ENCODE measurements at regions not wholly inside any gene's neighbourhood (a gene's known extent, or its start where the extent isn't known, plus 50 kb on each side); places are given as distances from the start of the nearest gene placed in this dataset.

GRCh38 chr7:153948060-153948459 is 104.1 kb upstream of the DPP6 start:
- Histone ChIP-seq H3K56ac (ENCODE audit: extremely low read depth, insufficient read depth, low read length) (no peak overlapping the region), H4K91ac (ENCODE audit: insufficient read depth, low read depth, low read length) (no peak overlapping the region), H3K4me2 (ENCODE audit: low read depth, low read length) (no peak overlapping the region), H2AFZ (replicated peaks; ENCODE audit: low read length, poor library complexity) (no peak overlapping the region), H2AK9ac (replicated peaks; ENCODE audit: low read depth, low read length, poor library complexity) (no peak overlapping the region), H3K23ac (ENCODE audit: low read depth, low read length) (no peak overlapping the region), H3K4me3 (ENCODE audit: insufficient read depth, low read depth, low read length) (no peak overlapping the region), H4K5ac (ENCODE audit: low read depth, low read length) (no peak overlapping the region), H2BK20ac (ENCODE audit: low read depth, low read length) (no peak overlapping the region), H3K4ac (ENCODE audit: low read depth, low read length) (no peak overlapping the region), H2BK5ac (ENCODE audit: low read depth, low read length, poor library complexity, severe bottlenecking) (no peak overlapping the region), H3K18ac (ENCODE audit: low read depth, low read length) (no peak overlapping the region), H3K9ac (ENCODE audit: low read depth, low read length) (no peak overlapping the region), H2AK5ac (ENCODE audit: low read depth, low read length) (no peak overlapping the region), H3K79me1 (ENCODE audit: low read depth in 1 of 2, low read length in 2 of 2) (no peaks in the 10 kb centered on the region), H3K9me3 (ENCODE audit: control insufficient read depth, insufficient read depth, low read length) (peaks cover 29% of the 10 kb centered on the region), H2BK15ac (ENCODE audit: low read depth, low read length) (no peak overlapping the region), H3K14ac (replicated peaks; ENCODE audit: low read depth, low read length) (no peak overlapping the region), H3K36me3 (ENCODE audit: control insufficient read depth, insufficient read depth, low read length) (no peaks in the 10 kb centered on the region), H3K27me3 (ENCODE audit: control insufficient read depth, insufficient read depth, low read length) (no peaks in the 10 kb centered on the region), H3K27ac (ENCODE audit: insufficient read depth, low read length) (no peak overlapping the region), H4K20me1 (ENCODE audit: insufficient read depth, low read length) (no peaks in the 10 kb centered on the region), H3K9me1 (ENCODE audit: insufficient read depth, low read length) (no peaks in the 10 kb centered on the region), H2BK120ac (ENCODE audit: low read depth, low read length) (no peak overlapping the region), H4K8ac (ENCODE audit: low read depth in 2 of 2, low read length in 2 of 2) (no peak overlapping the region), H3K4me1 (ENCODE audit: control insufficient read depth, insufficient read depth, low read length) (no peaks in the 10 kb centered on the region)
- ATAC-seq (ENCODE audit: low read depth), result no peak
- CTCF ChIA-PET, result no interaction called here
- in situ Hi-C loops (cut with MboI; ENCODE audit: low sequenced_read_pairs), result no loop called here
- TF ChIP-seq CHD1 (IDR thresholded peaks at IDR 0.05; ENCODE audit: low read depth, low read length) (no peak), FOS (IDR thresholded peaks at IDR 0.05; ENCODE audit: low read depth, low read length) (no peak), SMC3 (IDR thresholded peaks at IDR 0.05; ENCODE audit: low read depth, low read length) (no peak), NFE2L2 (IDR thresholded peaks at IDR 0.05; ENCODE audit: low read depth, low read length) (no peak), BHLHE40 (IDR thresholded peaks at IDR 0.05; ENCODE audit: low read depth, low read length) (no peak), ELK1 (IDR thresholded peaks at IDR 0.05; ENCODE audit: borderline replicate concordance, low read depth, low read length) (no peak), POLR2A (IDR thresholded peaks at IDR 0.05; ENCODE audit: low read depth, low read length) (no peak), MXI1 (IDR thresholded peaks at IDR 0.05; ENCODE audit: borderline replicate concordance, low read depth, low read length) (no peak), CTCF (conservative IDR thresholded peaks at IDR 0.05; ENCODE audit: low read depth, low read length) (no peak), CEBPB (IDR thresholded peaks at IDR 0.05; ENCODE audit: low read depth, low read length) (no peak), RCOR1 (IDR thresholded peaks at IDR 0.05; ENCODE audit: insufficient replicate concordance, low read length) (no peak), RFX5 (IDR thresholded peaks at IDR 0.05; ENCODE audit: low read depth, low read length) (no peak)
- intact Hi-C loops (cut with micrococcal nuclease), result no loop called here
- no TSS peak for BruUV-seq (replicated peaks)
- POLR2A ChIA-PET (ENCODE audit: unreplicated experiment), result no interaction called here
- dilution Hi-C loops (cut with HindIII; ENCODE audit: low sequenced_read_pairs, unreplicated experiment), result no loop called here
- no peak for DNase-seq
- no CpG with 5 or more reads among the region's 2 CpGs for WGBS, 2 experiments (ENCODE audit: extremely low coverage in 2 of 2, insufficient read length in 1 of 2)
